ENCODE measurements at regions not wholly inside any gene's neighbourhood (a gene's known extent, or its start where the extent isn't known, plus 50 kb on each side); places are given as distances from the start of the nearest gene placed in this dataset.

GRCh38 chr6:126945812-126946360, 172.6 kb upstream of the RSPO3 start:
- H3K4me3 ChIP-seq (ENCODE audit: control insufficient read depth, low read depth, low read length), result no peak overlapping the region
- TF ChIP-seq, protein P1, sequence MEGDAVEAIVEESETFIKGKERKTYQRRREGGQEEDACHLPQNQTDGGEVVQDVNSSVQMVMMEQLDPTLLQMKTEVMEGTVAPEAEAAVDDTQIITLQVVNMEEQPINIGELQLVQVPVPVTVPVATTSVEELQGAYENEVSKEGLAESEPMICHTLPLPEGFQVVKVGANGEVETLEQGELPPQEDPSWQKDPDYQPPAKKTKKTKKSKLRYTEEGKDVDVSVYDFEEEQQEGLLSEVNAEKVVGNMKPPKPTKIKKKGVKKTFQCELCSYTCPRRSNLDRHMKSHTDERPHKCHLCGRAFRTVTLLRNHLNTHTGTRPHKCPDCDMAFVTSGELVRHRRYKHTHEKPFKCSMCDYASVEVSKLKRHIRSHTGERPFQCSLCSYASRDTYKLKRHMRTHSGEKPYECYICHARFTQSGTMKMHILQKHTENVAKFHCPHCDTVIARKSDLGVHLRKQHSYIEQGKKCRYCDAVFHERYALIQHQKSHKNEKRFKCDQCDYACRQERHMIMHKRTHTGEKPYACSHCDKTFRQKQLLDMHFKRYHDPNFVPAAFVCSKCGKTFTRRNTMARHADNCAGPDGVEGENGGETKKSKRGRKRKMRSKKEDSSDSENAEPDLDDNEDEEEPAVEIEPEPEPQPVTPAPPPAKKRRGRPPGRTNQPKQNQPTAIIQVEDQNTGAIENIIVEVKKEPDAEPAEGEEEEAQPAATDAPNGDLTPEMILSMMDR (IDR thresholded peaks at IDR 0.05; ENCODE audit: control insufficient read depth, insufficient read depth, low read depth, low read length, missing control alignments), result no peak
- DNase-seq (ENCODE audit: low read depth), result no peak

DNA sequence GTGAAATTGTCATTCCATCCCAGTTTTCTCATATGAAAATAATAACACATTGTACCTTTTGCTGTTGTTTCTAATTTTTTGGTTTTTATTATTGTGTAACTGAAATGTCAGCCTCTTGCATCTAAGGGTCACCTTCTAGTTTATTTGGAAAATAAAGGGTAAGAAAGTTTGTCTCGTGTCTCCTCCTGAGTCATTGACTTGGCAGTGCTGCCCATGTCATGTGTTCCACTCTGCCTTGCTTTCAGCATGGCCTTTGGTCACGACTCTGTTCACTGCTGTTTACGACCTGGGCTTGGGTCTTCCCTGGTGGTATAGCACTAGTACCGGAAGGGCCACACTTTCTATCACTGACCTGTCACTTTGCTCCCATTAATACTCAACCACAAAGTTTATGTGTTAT, 171.4 kb upstream of the RSPO3 start:
- TF ChIP-seq, protein P1 (IDR thresholded peaks at IDR 0.05; ENCODE audit: control insufficient read depth, insufficient read depth, low read depth, low read length, missing control alignments), result no peak
- no peak overlapping the region for H3K4me3 ChIP-seq (ENCODE audit: control insufficient read depth, low read depth, low read length)
- DNase-seq (ENCODE audit: low read depth), result no peak

DNA sequence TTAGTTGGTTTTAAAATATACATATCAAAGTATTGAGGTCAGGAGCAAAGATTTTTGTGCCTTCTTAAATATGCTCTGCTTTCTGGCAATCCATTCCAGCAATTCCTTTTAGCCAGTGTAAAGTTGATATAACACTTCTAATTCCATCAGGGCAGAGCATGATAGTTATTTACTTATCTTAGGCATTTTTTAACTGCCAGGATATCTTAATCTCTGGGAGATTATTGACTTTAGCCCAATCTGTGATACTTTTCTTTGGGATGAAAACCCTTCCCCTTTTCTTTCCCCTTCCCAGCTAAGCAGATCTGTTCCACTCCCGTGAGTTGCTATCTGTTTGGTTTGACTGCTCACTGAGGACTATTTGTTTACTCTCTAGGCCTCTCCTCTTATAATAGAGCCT, 168.7 kb upstream of the RSPO3 start:
- TF ChIP-seq, protein P1 (IDR thresholded peaks at IDR 0.05; ENCODE audit: control insufficient read depth, insufficient read depth, low read depth, low read length, missing control alignments), result no peak
- DNase-seq (ENCODE audit: low read depth), result no peak
- H3K4me3 ChIP-seq (ENCODE audit: control insufficient read depth, low read depth, low read length), result no peak overlapping the region

- TF ChIP-seq, protein P1 (IDR thresholded peaks at IDR 0.05; ENCODE audit: control insufficient read depth, insufficient read depth, low read depth, low read length, missing control alignments), result no peak
- H3K4me3 ChIP-seq (ENCODE audit: control insufficient read depth, low read depth, low read length), result no peak overlapping the region
- DNase-seq (ENCODE audit: low read depth), result no peak
Observed at GRCh38 chr6:126955621-126956020, 162.8 kb upstream of the RSPO3 start.

- no peak for DNase-seq (ENCODE audit: low read depth)
- TF ChIP-seq, protein P1 (IDR thresholded peaks at IDR 0.05; ENCODE audit: control insufficient read depth, insufficient read depth, low read depth, low read length, missing control alignments), result no peak
- H3K4me3 ChIP-seq (ENCODE audit: control insufficient read depth, low read depth, low read length), result no peak overlapping the region
Observed at GRCh38 chr6:126957721-126958120, 160.8 kb upstream of the RSPO3 start.

GRCh38 chr6:126959765-126960164, 158.7 kb upstream of the RSPO3 start:
- TF ChIP-seq, protein P1 (IDR thresholded peaks at IDR 0.05; ENCODE audit: control insufficient read depth, insufficient read depth, low read depth, low read length, missing control alignments), result no peak
- H3K4me3 ChIP-seq (ENCODE audit: control insufficient read depth, low read depth, low read length), result no peak overlapping the region
- no peak for DNase-seq (ENCODE audit: low read depth)

Measured in AG09309 (cell line).